ENCODE measurements at regions not wholly inside any gene's neighbourhood (a gene's known extent, or its start where the extent isn't known, plus 50 kb on each side); places are given as distances from the start of the nearest gene placed in this dataset.

DNA sequence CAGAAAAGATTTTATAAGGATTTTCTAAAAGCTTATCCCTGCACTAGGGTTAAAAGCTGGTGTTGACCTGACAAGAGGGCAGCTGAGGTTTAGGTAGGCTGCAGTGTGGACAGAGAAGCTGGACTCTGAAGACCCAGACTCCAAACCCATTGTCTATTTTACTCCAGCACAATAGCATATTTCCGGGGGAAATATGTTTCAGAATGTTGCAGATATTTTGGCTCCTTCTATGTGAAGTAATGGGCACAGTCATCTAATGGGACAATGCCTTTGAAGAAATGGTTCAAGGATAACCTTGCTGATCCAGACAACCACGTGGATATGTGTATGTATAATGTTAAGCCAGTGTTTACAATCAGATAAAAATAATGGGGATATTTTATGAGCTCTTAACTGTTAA is 173.8 kb upstream of the TSC22D1 start:
- POLR2A ChIA-PET = no interaction called here
- intact Hi-C loops (cut with micrococcal nuclease; ENCODE audit: unreplicated experiment) (no loop called here), in situ Hi-C loops (cut with HindIII; ENCODE audit: low pct_unique_long_range_greater_than_20kb, low sequenced_read_pairs) (no loop called here)
- Histone ChIP-seq H3K9me3 (ENCODE audit: control insufficient read depth, insufficient read depth, low read depth, low read length) (no peaks in the 10 kb centered on the region), H3K36me3 (ENCODE audit: control insufficient read depth, insufficient read depth, low read length) (no peaks in the 10 kb centered on the region), H3K4me1 (ENCODE audit: control insufficient read depth, insufficient read depth, low read length) (no peaks in the 10 kb centered on the region), H3K4me3 (ENCODE audit: low read depth in 2 of 2, low read length in 2 of 2) (no peak overlapping the region), H3K27me3 (ENCODE audit: control insufficient read depth, insufficient read depth, low read length) (no peaks in the 10 kb centered on the region), H3K27ac (ENCODE audit: low read length) (no peak overlapping the region)
- CTCF ChIA-PET = no interaction called here
- TF ChIP-seq, protein P1, sequence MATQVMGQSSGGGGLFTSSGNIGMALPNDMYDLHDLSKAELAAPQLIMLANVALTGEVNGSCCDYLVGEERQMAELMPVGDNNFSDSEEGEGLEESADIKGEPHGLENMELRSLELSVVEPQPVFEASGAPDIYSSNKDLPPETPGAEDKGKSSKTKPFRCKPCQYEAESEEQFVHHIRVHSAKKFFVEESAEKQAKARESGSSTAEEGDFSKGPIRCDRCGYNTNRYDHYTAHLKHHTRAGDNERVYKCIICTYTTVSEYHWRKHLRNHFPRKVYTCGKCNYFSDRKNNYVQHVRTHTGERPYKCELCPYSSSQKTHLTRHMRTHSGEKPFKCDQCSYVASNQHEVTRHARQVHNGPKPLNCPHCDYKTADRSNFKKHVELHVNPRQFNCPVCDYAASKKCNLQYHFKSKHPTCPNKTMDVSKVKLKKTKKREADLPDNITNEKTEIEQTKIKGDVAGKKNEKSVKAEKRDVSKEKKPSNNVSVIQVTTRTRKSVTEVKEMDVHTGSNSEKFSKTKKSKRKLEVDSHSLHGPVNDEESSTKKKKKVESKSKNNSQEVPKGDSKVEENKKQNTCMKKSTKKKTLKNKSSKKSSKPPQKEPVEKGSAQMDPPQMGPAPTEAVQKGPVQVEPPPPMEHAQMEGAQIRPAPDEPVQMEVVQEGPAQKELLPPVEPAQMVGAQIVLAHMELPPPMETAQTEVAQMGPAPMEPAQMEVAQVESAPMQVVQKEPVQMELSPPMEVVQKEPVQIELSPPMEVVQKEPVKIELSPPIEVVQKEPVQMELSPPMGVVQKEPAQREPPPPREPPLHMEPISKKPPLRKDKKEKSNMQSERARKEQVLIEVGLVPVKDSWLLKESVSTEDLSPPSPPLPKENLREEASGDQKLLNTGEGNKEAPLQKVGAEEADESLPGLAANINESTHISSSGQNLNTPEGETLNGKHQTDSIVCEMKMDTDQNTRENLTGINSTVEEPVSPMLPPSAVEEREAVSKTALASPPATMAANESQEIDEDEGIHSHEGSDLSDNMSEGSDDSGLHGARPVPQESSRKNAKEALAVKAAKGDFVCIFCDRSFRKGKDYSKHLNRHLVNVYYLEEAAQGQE (IDR thresholded peaks at IDR 0.05; ENCODE audit: insufficient read depth in 1 of 2, low read depth in 2 of 2, low read length in 1 of 2) = no peak
- TF ChIP-seq POLR2AphosphoS5 (IDR thresholded peaks at IDR 0.05; ENCODE audit: low read depth, low read length) (no peak), SIN3A (IDR thresholded peaks at IDR 0.05; ENCODE audit: borderline replicate concordance, insufficient read depth, low read depth, low read length) (no peak), TCF7L2 (IDR thresholded peaks at IDR 0.05; ENCODE audit: low read depth, low read length) (no peak)
- TF ChIP-seq, protein P2, sequence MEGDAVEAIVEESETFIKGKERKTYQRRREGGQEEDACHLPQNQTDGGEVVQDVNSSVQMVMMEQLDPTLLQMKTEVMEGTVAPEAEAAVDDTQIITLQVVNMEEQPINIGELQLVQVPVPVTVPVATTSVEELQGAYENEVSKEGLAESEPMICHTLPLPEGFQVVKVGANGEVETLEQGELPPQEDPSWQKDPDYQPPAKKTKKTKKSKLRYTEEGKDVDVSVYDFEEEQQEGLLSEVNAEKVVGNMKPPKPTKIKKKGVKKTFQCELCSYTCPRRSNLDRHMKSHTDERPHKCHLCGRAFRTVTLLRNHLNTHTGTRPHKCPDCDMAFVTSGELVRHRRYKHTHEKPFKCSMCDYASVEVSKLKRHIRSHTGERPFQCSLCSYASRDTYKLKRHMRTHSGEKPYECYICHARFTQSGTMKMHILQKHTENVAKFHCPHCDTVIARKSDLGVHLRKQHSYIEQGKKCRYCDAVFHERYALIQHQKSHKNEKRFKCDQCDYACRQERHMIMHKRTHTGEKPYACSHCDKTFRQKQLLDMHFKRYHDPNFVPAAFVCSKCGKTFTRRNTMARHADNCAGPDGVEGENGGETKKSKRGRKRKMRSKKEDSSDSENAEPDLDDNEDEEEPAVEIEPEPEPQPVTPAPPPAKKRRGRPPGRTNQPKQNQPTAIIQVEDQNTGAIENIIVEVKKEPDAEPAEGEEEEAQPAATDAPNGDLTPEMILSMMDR (IDR thresholded peaks at IDR 0.05) = no peak
- no peak for DNase-seq (ENCODE audit: low read depth, low spot score)
- BruUV-seq (replicated peaks) = no TSS peak
- ATAC-seq = no peak

GRCh38 chr13:44748439-44748838 is 172.3 kb upstream of the TSC22D1 start:
- in situ Hi-C loops (cut with HindIII; ENCODE audit: low pct_unique_long_range_greater_than_20kb, low sequenced_read_pairs) (no loop called here), intact Hi-C loops (cut with micrococcal nuclease; ENCODE audit: unreplicated experiment) (no loop called here)
- ChIA-PET POLR2A (no interaction called here), CTCF (no interaction called here)
- Histone ChIP-seq H3K4me3 (ENCODE audit: low read depth in 2 of 2, low read length in 2 of 2) (no peak overlapping the region), H3K27ac (ENCODE audit: low read length) (no peak overlapping the region), H3K9me3 (ENCODE audit: control insufficient read depth, insufficient read depth, low read depth, low read length) (no peaks in the 10 kb centered on the region), H3K27me3 (ENCODE audit: control insufficient read depth, insufficient read depth, low read length) (no peaks in the 10 kb centered on the region), H3K36me3 (ENCODE audit: control insufficient read depth, insufficient read depth, low read length) (no peaks in the 10 kb centered on the region), H3K4me1 (ENCODE audit: control insufficient read depth, insufficient read depth, low read length) (no peaks in the 10 kb centered on the region)
- no TSS peak for BruUV-seq (replicated peaks)
- ATAC-seq (no peak), DNase-seq (ENCODE audit: low read depth, low spot score) (no peak)
- TF ChIP-seq, protein P2 (IDR thresholded peaks at IDR 0.05) = no peak
- no peak for TF ChIP-seq SIN3A (IDR thresholded peaks at IDR 0.05; ENCODE audit: borderline replicate concordance, insufficient read depth, low read depth, low read length)
- no peak for TF ChIP-seq TCF7L2 (IDR thresholded peaks at IDR 0.05; ENCODE audit: low read depth, low read length)
- TF ChIP-seq, protein P1 (IDR thresholded peaks at IDR 0.05; ENCODE audit: insufficient read depth in 1 of 2, low read depth in 2 of 2, low read length in 1 of 2) = no peak
- TF ChIP-seq POLR2AphosphoS5 (IDR thresholded peaks at IDR 0.05; ENCODE audit: low read depth, low read length) = no peak
